ENCODE measurements at regions not wholly inside any gene's neighbourhood (a gene's known extent, or its start where the extent isn't known, plus 50 kb on each side); places are given as distances from the start of the nearest gene placed in this dataset.

- TF ChIP-seq TAF1 (IDR thresholded peaks at IDR 0.05; ENCODE audit: borderline replicate concordance, low read depth, low read length) (no peak), POLR2A (IDR thresholded peaks at IDR 0.05; ENCODE audit: low read depth, low read length) (no peak), POLR2AphosphoS5 (IDR thresholded peaks at IDR 0.05; ENCODE audit: low read depth, low read length) (no peak)
- FAIRE-seq (no peak), DNase-seq (ENCODE audit: insufficient read length) (no peak)
Measured at GRCh38 chr16:27123795-27124409, 57.2 kb downstream of the C16orf82 start.

GRCh38 chr16:27127308-27127707 lies 60.6 kb downstream of the C16orf82 start:
- DNase-seq (ENCODE audit: insufficient read length), result no peak
- no peak for TF ChIP-seq TAF1 (IDR thresholded peaks at IDR 0.05; ENCODE audit: borderline replicate concordance, low read depth, low read length)
- no peak for TF ChIP-seq POLR2AphosphoS5 (IDR thresholded peaks at IDR 0.05; ENCODE audit: low read depth, low read length)
- TF ChIP-seq POLR2A (IDR thresholded peaks at IDR 0.05; ENCODE audit: low read depth, low read length), result no peak
- no peak for FAIRE-seq

GRCh38 chr16:27129401-27129800 lies 62.7 kb downstream of the C16orf82 start:
- no peak for TF ChIP-seq TAF1 (IDR thresholded peaks at IDR 0.05; ENCODE audit: borderline replicate concordance, low read depth, low read length)
- no peak for TF ChIP-seq POLR2AphosphoS5 (IDR thresholded peaks at IDR 0.05; ENCODE audit: low read depth, low read length)
- no peak for TF ChIP-seq POLR2A (IDR thresholded peaks at IDR 0.05; ENCODE audit: low read depth, low read length)
- DNase-seq (ENCODE audit: insufficient read length) (no peak), FAIRE-seq (no peak)

GRCh38 chr16:27138257-27138656 lies 65.1 kb upstream of the KDM8 start:
- TF ChIP-seq POLR2A (IDR thresholded peaks at IDR 0.05; ENCODE audit: low read depth, low read length) (no peak), POLR2AphosphoS5 (IDR thresholded peaks at IDR 0.05; ENCODE audit: low read depth, low read length) (no peak), TAF1 (IDR thresholded peaks at IDR 0.05; ENCODE audit: borderline replicate concordance, low read depth, low read length) (no peak)
- no peak for DNase-seq (ENCODE audit: insufficient read length)
- peak; percentile 21 for FAIRE-seq

GRCh38 chr16:27145630-27146029 lies 57.7 kb upstream of the KDM8 start:
- TF ChIP-seq TAF1 (IDR thresholded peaks at IDR 0.05; ENCODE audit: borderline replicate concordance, low read depth, low read length), result no peak
- no peak for TF ChIP-seq POLR2A (IDR thresholded peaks at IDR 0.05; ENCODE audit: low read depth, low read length)
- TF ChIP-seq POLR2AphosphoS5 (IDR thresholded peaks at IDR 0.05; ENCODE audit: low read depth, low read length), result no peak
- FAIRE-seq (no peak), DNase-seq (ENCODE audit: insufficient read length) (no peak)

- peak; percentile 44 for FAIRE-seq
- peak; percentile 20 for DNase-seq (ENCODE audit: insufficient read length)
Measured at GRCh38 chr16:27149986-27150385, 53.3 kb upstream of the KDM8 start.

GRCh38 chr16:27152121-27152520 lies 51.2 kb upstream of the KDM8 start:
- TF ChIP-seq POLR2AphosphoS5 (IDR thresholded peaks at IDR 0.05; ENCODE audit: low read depth, low read length), result no peak
- TF ChIP-seq POLR2A (IDR thresholded peaks at IDR 0.05; ENCODE audit: low read depth, low read length), result no peak
- no peak for TF ChIP-seq TAF1 (IDR thresholded peaks at IDR 0.05; ENCODE audit: borderline replicate concordance, low read depth, low read length)

More at GRCh38 chr16:27149986-27150385, 53.3 kb upstream of the KDM8 start:
- TF ChIP-seq TAF1 (IDR thresholded peaks at IDR 0.05; ENCODE audit: borderline replicate concordance, low read depth, low read length), result no peak
- TF ChIP-seq POLR2AphosphoS5 (IDR thresholded peaks at IDR 0.05; ENCODE audit: low read depth, low read length), result no peak
- no peak for TF ChIP-seq POLR2A (IDR thresholded peaks at IDR 0.05; ENCODE audit: low read depth, low read length)

GRCh38 chr16:27152801-27153200 lies 50.5 kb upstream of the KDM8 start:
- DNase-seq (ENCODE audit: insufficient read length) (no peak), FAIRE-seq (no peak)
- TF ChIP-seq TAF1 (IDR thresholded peaks at IDR 0.05; ENCODE audit: borderline replicate concordance, low read depth, low read length), result no peak
- no peak for TF ChIP-seq POLR2A (IDR thresholded peaks at IDR 0.05; ENCODE audit: low read depth, low read length)
- no peak for TF ChIP-seq POLR2AphosphoS5 (IDR thresholded peaks at IDR 0.05; ENCODE audit: low read depth, low read length)

More at GRCh38 chr16:27152121-27152520, 51.2 kb upstream of the KDM8 start:
- DNase-seq (ENCODE audit: insufficient read length), result no peak
- FAIRE-seq, result no peak

Data from GM12892 (cell line).